Astrocyte (in vitro differentiated cells and primary cell): ENCODE measurements at regions not wholly inside any gene's neighbourhood (a gene's known extent, or its start where the extent isn't known, plus 50 kb on each side); places are given as distances from the start of the nearest gene placed in this dataset.

Source experiments
- DNase-seq: peaks from one replicate; pipeline ENCODE4 v3.0.0-alpha.2; 2010; ENCODE audit warnings: low read depth
- FAIRE-seq: peaks from 2 replicates; lab custom pipeline; 2011; peaks lifted over from hg19 to GRCh38; lab: Jason Lieb, UNC
- H2AFZ ChIP-seq: 2 replicates; pipeline ENCODE4 v1.6.0; 2012; ENCODE audit warnings: low read depth, low read length, inconsistent platforms
- H3K27ac ChIP-seq: 2 replicates; pipeline ENCODE4 v1.5.1; 2011; ENCODE audit warnings: low read depth, low read length, inconsistent platforms
- H3K27me3 ChIP-seq: 2 replicates; pipeline ENCODE4 v1.6.0; 2011; ENCODE audit warnings: low read length, inconsistent platforms; ENCODE audit not compliant: insufficient read depth
- H3K36me3 ChIP-seq: 2 replicates; pipeline ENCODE4 v1.5.1; 2011; ENCODE audit warnings: low read length, inconsistent platforms; ENCODE audit not compliant: insufficient read depth
- H3K4me1 ChIP-seq: 2 replicates; pipeline ENCODE4 v1.5.1; 2011; ENCODE audit warnings: low read length, inconsistent platforms; ENCODE audit not compliant: insufficient read depth
- H3K4me2 ChIP-seq: 2 replicates; pipeline ENCODE4 v1.6.0; 2012; ENCODE audit warnings: low read length, inconsistent platforms
- H3K4me3 ChIP-seq: 2 replicates; pipeline ENCODE4 v1.5.1; 2011; ENCODE audit warnings: low read depth, mild to moderate bottlenecking, low read length, inconsistent platforms; ENCODE audit not compliant: insufficient read depth
- H3K79me2 ChIP-seq: 2 replicates; pipeline ENCODE4 v1.6.0; 2012; ENCODE audit warnings: mild to moderate bottlenecking, low read length, inconsistent platforms; ENCODE audit not compliant: insufficient read depth
- H3K9ac ChIP-seq: 2 replicates; pipeline ENCODE4 v1.6.0; 2012; ENCODE audit warnings: mild to moderate bottlenecking, low read length, inconsistent platforms
- H3K9me3 ChIP-seq: 2 replicates; pipeline ENCODE4 v1.5.1; 2012; ENCODE audit warnings: low read depth, mild to moderate bottlenecking, low read length, inconsistent platforms; ENCODE audit not compliant: insufficient read depth
- H4K20me1 ChIP-seq: 2 replicates; pipeline ENCODE4 v1.6.0; 2012; ENCODE audit warnings: low read length, inconsistent platforms; ENCODE audit not compliant: insufficient read depth
- H3K27ac Mint-ChIP-seq: one replicate; pipeline ENCODE4 v1.8.0; 2021; ENCODE audit warnings: mild to moderate bottlenecking, mixed read lengths; ENCODE audit not compliant: unreplicated experiment
- H3K27me3 Mint-ChIP-seq: one replicate; pipeline ENCODE4 v1.8.0; 2021; ENCODE audit warnings: low read depth, mixed read lengths; ENCODE audit not compliant: unreplicated experiment
- H3K36me3 Mint-ChIP-seq: one replicate; pipeline ENCODE4 v1.8.0; 2021; ENCODE audit warnings: low read depth, mixed read lengths; ENCODE audit not compliant: unreplicated experiment
- H3K4me1 Mint-ChIP-seq: one replicate; pipeline ENCODE4 v1.8.0; 2021; ENCODE audit warnings: low read depth, mixed read lengths; ENCODE audit not compliant: unreplicated experiment
- H3K4me3 Mint-ChIP-seq: one replicate; pipeline ENCODE4 v1.8.0; 2021; ENCODE audit warnings: mild to moderate bottlenecking, moderate library complexity, mixed read lengths; ENCODE audit not compliant: unreplicated experiment
- H3K9me3 Mint-ChIP-seq: one replicate; pipeline ENCODE4 v1.8.0; 2021; ENCODE audit warnings: mild to moderate bottlenecking, mixed read lengths; ENCODE audit not compliant: unreplicated experiment
- EZH2 ChIP-seq: IDR thresholded peaks from 2 replicates; pipeline ENCODE4 v1.6.1; 2012; ENCODE audit warnings: mild to moderate bottlenecking, low read length, inconsistent platforms; ENCODE audit not compliant: insufficient read depth
- TF ChIP-seq, protein P1 (sequence below): IDR thresholded peaks from 2 replicates; pipeline ENCODE4 v1.5.1; 2011; ENCODE audit warnings: low read depth, mild to moderate bottlenecking, inconsistent platforms, low read length, moderate library complexity; ENCODE audit not compliant: insufficient read depth

DNA sequence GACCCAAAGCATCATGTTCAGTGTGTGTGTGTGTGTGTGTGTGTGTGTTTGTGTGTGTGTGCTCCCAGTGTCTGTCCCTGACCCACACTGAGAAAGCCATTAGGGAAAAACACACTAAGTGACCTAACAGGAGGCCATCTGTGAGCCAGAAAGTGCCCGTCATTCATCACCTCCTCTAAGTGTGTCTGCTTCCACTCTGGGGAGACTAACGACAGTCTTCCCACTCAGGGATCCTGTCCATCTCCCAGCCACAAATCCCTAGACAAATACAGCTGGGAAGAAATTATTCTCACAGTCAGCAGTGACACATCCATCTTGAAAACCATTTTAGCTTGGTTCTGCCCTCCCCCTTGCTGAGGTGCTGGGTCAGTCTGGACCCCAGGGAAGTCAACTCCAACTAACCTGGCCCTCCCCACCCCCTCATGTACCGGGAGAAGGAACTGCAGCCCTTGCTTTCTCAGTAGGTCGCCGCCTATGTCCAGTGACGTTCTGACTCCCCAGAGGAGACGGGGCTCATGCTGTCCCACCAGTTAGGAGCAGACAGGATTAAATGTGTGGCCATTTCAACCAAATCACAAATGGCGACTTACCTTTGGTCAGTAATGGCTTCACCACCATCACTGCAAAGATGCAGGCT is 296.5 kb upstream of the ZNF32 start:
- Mint-ChIP-seq H3K4me1 (peaks cover 4% of the 10 kb centered on the region), H3K27ac (peak overlapping the region; percentile 26), H3K36me3 (no peaks in the 10 kb centered on the region), H3K4me3 (no peak overlapping the region), H3K27me3 (peaks cover 11% of the 10 kb centered on the region), H3K9me3 (peaks cover 4% of the 10 kb centered on the region)
- no peaks in the 10 kb centered on the region for H3K4me1 ChIP-seq
- no peaks in the 10 kb centered on the region for H3K9me3 ChIP-seq
- H3K79me2 ChIP-seq, result no peaks in the 10 kb centered on the region
- no peak overlapping the region for H2AFZ ChIP-seq
- no peaks in the 10 kb centered on the region for H4K20me1 ChIP-seq
- no peak overlapping the region for H3K9ac ChIP-seq
- H3K36me3 ChIP-seq, result no peaks in the 10 kb centered on the region
- TF ChIP-seq, protein P1, sequence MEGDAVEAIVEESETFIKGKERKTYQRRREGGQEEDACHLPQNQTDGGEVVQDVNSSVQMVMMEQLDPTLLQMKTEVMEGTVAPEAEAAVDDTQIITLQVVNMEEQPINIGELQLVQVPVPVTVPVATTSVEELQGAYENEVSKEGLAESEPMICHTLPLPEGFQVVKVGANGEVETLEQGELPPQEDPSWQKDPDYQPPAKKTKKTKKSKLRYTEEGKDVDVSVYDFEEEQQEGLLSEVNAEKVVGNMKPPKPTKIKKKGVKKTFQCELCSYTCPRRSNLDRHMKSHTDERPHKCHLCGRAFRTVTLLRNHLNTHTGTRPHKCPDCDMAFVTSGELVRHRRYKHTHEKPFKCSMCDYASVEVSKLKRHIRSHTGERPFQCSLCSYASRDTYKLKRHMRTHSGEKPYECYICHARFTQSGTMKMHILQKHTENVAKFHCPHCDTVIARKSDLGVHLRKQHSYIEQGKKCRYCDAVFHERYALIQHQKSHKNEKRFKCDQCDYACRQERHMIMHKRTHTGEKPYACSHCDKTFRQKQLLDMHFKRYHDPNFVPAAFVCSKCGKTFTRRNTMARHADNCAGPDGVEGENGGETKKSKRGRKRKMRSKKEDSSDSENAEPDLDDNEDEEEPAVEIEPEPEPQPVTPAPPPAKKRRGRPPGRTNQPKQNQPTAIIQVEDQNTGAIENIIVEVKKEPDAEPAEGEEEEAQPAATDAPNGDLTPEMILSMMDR, result no peak
- no peak for TF ChIP-seq EZH2
- no peak overlapping the region for H3K27ac ChIP-seq
- no peak for DNase-seq
- no peak overlapping the region for H3K4me2 ChIP-seq
- FAIRE-seq, result no peak
- no peaks in the 10 kb centered on the region for H3K27me3 ChIP-seq
- no peak overlapping the region for H3K4me3 ChIP-seq

DNA sequence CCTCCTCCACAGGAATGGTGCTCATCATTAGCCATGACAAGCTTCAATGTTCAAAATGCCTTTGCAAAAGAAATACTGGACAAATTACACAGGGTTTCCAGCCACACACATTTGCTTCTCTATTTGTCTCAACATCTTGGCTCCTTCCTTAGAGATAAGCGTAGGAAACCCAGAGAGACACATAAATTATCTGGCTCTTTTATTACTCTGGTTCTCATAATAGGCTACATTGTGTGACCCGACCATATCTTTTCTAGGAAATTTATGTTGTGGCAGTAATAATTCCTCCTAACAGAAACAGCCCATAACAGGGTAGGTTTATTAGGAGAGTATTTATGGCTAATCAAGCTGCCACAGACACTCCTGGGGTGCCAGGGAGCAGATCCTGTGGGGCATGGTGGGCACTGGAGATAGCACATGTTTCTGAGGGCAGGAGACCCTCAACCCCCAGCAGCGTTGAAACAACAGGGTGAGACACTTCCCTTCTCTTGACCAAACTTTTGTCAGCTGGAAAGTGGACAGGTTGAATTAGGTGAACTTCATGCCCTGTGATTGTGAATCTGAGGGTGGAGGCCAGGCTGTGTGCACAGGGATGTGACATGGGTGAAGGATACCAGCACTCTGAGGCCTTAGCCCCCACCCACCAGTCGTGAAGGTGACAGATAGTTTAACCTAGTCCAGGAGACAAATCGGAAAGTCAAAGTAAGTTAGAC is 295.9 kb upstream of the ZNF32 start:
- Histone ChIP-seq H3K9me3 (no peaks in the 10 kb centered on the region), H2AFZ (no peak overlapping the region), H4K20me1 (no peaks in the 10 kb centered on the region), H3K4me3 (no peak overlapping the region), H3K4me2 (no peak overlapping the region), H3K4me1 (no peaks in the 10 kb centered on the region), H3K27ac (no peak overlapping the region), H3K9ac (no peak overlapping the region), H3K36me3 (no peaks in the 10 kb centered on the region), H3K27me3 (no peaks in the 10 kb centered on the region), H3K79me2 (no peaks in the 10 kb centered on the region)
- no peak for TF ChIP-seq EZH2
- TF ChIP-seq, protein P1, result no peak
- Mint-ChIP-seq H3K4me3 (no peak overlapping the region), H3K27me3 (peaks cover 11% of the 10 kb centered on the region), H3K9me3 (peaks cover 4% of the 10 kb centered on the region), H3K4me1 (peaks cover 10% of the 10 kb centered on the region), H3K36me3 (no peaks in the 10 kb centered on the region), H3K27ac (peak overlapping the region; percentile 24)
- DNase-seq (no peak), FAIRE-seq (no peak)

DNA sequence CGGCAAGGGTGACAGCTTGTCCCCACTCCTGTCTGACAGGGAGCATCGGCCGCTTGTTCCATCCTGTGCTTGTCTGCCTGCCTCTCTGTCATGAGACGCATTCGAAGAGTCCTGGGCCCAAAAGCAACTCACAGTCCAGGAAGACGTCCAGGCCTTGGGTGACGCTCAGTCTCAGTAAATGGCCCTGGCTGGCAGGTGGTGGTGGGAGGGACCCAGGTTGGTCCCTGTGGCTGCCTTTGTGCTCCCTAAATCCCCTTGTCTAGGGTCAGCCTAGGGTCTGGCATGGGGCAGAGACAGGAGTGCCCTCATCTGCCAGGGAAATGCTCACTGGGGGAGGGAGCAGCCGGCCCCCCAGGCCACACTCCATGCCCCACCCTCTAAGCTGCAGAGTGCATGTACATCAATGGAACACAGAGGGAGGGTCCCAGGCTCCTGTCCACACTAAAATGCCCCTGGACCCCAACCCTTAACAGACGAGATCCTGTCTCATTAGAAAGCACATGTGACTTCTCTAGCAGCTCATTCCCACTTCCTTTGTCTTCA is 295.2 kb upstream of the ZNF32 start:
- Mint-ChIP-seq H3K4me3 (no peak overlapping the region), H3K27me3 (peaks cover 14% of the 10 kb centered on the region), H3K9me3 (peaks cover 5% of the 10 kb centered on the region), H3K36me3 (no peaks in the 10 kb centered on the region), H3K27ac (no peak overlapping the region), H3K4me1 (peaks cover 10% of the 10 kb centered on the region)
- Histone ChIP-seq H3K27ac (no peak overlapping the region), H3K4me3 (no peak overlapping the region), H3K9ac (no peak overlapping the region), H3K79me2 (no peaks in the 10 kb centered on the region), H4K20me1 (no peaks in the 10 kb centered on the region), H3K9me3 (no peaks in the 10 kb centered on the region), H3K27me3 (no peaks in the 10 kb centered on the region), H3K4me2 (no peak overlapping the region), H3K36me3 (no peaks in the 10 kb centered on the region), H2AFZ (no peak overlapping the region), H3K4me1 (no peaks in the 10 kb centered on the region)
- FAIRE-seq (no peak), DNase-seq (no peak)
- TF ChIP-seq, protein P1, result no peak
- no peak for TF ChIP-seq EZH2
